GM21737 (cell line): ENCODE measurements at regions not wholly inside any gene's neighbourhood (a gene's known extent, or its start where the extent isn't known, plus 50 kb on each side); places are given as distances from the start of the nearest gene placed in this dataset.
A peak's percentile ranks its signal among the peaks of the same experiment; 100 is the strongest.
"Not testable (repeated sequence)": the region's sequence is repeated elsewhere in the genome, so short reads cannot be mapped to it uniquely, and the experiment has no call there.

Source experiments
- ATAC-seq: cut with Tn5 transposase; IDR thresholded peaks from one replicate; pipeline ENCODE4 v1.9.1; 2021; ENCODE audit warnings: mild to moderate bottlenecking, moderate library complexity; ENCODE audit not compliant: unreplicated experiment

GRCh38 chr2:144636860-144637259 lies 116.9 kb upstream of the ZEB2 start:
- ATAC-seq = not testable (repeated sequence)

- no peak for ATAC-seq
Observed at GRCh38 chr2:144632809-144633208, 112.9 kb upstream of the ZEB2 start.

- ATAC-seq = no peak
Observed at GRCh38 chr2:144631636-144632035, 111.7 kb upstream of the ZEB2 start.

- peak; percentile 67 for ATAC-seq
Observed at GRCh38 chr2:144630459-144631215, 110.7 kb upstream of the ZEB2 start.

GRCh38 chr2:144629935-144630334 lies 110.0 kb upstream of the ZEB2 start:
- ATAC-seq = no peak

GRCh38 chr2:144628566-144628965 lies 108.6 kb upstream of the ZEB2 start:
- ATAC-seq = no peak

GRCh38 chr2:144625626-144626025 lies 105.7 kb upstream of the ZEB2 start:
- ATAC-seq = no peak

GRCh38 chr2:144625226-144625625 lies 105.3 kb upstream of the ZEB2 start:
- ATAC-seq = no peak

- ATAC-seq = no peak
Observed at GRCh38 chr2:144624451-144624850, 104.5 kb upstream of the ZEB2 start.

- ATAC-seq = not testable (repeated sequence)
Observed at GRCh38 chr2:144622373-144622772, 102.5 kb upstream of the ZEB2 start.

GRCh38 chr2:144621266-144621665 lies 101.3 kb upstream of the ZEB2 start:
- ATAC-seq = no peak

GRCh38 chr2:144619760-144620159 lies 99.8 kb upstream of the ZEB2 start:
- ATAC-seq = no peak

GRCh38 chr2:144617171-144617570 lies 97.3 kb upstream of the ZEB2 start:
- not testable (repeated sequence) for ATAC-seq

- no peak for ATAC-seq
Observed at GRCh38 chr2:144615866-144616565, 96.1 kb upstream of the ZEB2 start.

- no peak for ATAC-seq
Observed at GRCh38 chr2:144607891-144608521, 88.1 kb upstream of the ZEB2 start.

- no peak for ATAC-seq
Observed at GRCh38 chr2:144607099-144607498, 87.2 kb upstream of the ZEB2 start.

- no peak for ATAC-seq
Observed at GRCh38 chr2:144606466-144607095, 86.7 kb upstream of the ZEB2 start.

GRCh38 chr2:144605231-144605840 lies 85.4 kb upstream of the ZEB2 start:
- ATAC-seq = no peak

- no peak for ATAC-seq
Observed at GRCh38 chr2:144603334-144603733, 83.4 kb upstream of the ZEB2 start.

- ATAC-seq = no peak
Observed at GRCh38 chr2:144598906-144599305, 79.0 kb upstream of the ZEB2 start.
